GM12874 (cell line): ENCODE measurements at regions not wholly inside any gene's neighbourhood (a gene's known extent, or its start where the extent isn't known, plus 50 kb on each side); places are given as distances from the start of the nearest gene placed in this dataset.

Experiments
- CTCF ChIP-seq: IDR thresholded peaks from 2 replicates; pipeline ENCODE4 v1.5.1; 2011; ENCODE audit warnings: low read depth, mild to moderate bottlenecking, control low read depth, low read length, moderate library complexity; ENCODE audit not compliant: insufficient read depth

DNA sequence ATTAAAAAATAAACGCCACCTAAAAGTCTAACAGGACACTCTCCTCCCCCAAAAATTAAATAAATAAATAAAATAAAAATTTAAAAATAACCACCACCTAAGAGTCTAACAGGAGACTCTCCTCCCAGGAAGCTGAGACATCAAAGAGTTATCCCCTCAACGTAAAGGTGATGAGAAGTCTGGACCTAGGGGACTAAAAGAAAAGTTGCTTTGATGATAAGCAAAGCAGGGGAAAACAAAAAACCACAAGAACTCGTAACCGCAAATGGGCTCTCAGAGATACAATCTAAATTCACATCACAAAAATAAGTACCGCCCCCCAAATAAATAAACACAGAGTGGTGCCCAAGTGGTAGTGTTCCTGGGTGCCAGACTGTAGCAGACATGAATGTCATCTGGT, 412.2 kb downstream of the ZFHX3 start:
- no peak for TF ChIP-seq CTCF

DNA sequence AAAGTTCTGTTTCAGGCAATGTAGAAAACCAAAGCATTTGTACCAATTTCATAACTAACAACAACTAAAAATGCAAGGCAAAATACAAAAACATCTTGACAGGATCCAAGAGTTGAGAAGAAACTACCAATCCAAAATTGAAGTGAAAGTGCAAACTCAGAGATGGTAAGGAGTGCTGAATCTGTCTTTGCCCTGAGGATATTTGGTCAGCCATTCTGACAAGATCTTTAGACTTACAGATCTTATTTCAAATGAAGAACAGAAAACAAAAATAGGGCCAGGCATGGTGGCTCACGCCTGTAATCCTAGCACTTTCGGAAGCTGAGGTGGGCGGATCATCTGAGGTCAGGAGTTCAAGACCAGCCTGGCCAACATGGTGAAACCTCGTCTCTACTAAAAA, 412.8 kb downstream of the ZFHX3 start:
- TF ChIP-seq CTCF: no peak

GRCh38 chr16:72626623-72627022, 421.3 kb downstream of the ZFHX3 start:
- TF ChIP-seq CTCF: no peak

DNA sequence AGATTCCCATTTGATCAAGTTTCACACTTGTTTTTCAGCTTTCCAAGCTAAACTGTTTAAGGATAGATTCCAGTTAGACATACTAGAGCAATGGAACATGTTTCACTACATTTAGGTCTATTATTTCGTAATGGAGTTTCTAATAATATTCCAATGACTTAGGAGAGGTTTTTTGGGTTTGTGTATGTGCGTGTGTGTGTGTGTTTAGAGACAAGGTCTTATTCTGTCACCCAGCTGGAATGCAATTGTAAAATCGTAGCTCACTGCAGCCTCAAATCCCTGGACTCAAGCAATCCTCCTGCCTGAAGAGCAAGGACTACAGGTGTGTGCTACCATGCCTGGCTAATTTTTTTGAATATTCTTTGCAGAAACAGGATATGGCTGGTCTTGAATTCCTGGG, 426.3 kb downstream of the ZFHX3 start:
- TF ChIP-seq CTCF: no peak

DNA sequence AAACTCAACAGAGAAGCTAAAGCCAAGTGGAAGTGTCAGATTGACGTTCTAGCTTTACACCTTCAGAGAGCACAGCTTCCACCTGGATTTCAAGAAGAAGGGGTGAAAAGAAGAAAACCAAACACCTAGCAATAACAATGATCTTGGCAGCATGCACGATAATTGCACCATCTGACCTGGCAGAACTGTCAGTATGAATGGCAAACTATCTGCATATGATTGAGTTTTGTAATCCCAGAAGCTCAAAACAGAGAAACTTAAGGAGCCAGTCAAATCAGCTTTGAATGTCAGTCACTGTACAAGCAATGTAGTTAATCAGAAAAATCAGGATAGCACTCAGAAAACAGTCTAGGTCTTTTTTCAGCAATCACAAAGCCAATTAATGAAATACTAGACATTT, 427.1 kb downstream of the ZFHX3 start:
- no peak for TF ChIP-seq CTCF

DNA sequence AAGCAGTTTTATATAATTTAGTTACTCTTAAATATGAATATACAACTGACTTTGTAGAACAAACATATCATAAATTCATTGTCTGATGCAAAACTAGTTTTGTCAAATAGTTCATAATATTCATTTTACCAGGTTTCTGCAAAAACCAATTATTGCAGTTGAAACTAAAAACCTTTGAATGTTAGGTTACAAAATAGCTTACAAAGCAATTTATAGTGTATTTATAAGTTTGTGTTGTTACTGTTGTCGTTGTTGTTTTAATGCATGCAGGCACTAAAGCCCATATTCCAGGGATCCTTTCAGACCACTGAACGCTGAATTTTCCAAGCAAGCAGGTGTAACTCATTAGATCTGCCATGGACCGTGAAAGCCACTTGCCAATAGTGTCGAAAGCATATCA, 427.6 kb downstream of the ZFHX3 start:
- TF ChIP-seq CTCF: no peak

GRCh38 chr16:72615856-72616255, 432.1 kb downstream of the ZFHX3 start:
- TF ChIP-seq CTCF: no peak

GRCh38 chr16:72612718-72613117, 435.2 kb downstream of the ZFHX3 start:
- TF ChIP-seq CTCF: no peak
